AG10803 (cell line): ENCODE measurements at regions not wholly inside any gene's neighbourhood (a gene's known extent, or its start where the extent isn't known, plus 50 kb on each side); places are given as distances from the start of the nearest gene placed in this dataset.

Source experiments
- DNase-seq: peaks from one replicate; pipeline ENCODE4 v3.0.0; 2010; ENCODE audit warnings: low read depth
- H3K4me3 ChIP-seq: 2 replicates; pipeline ENCODE4 v1.5.1; 2011; ENCODE audit warnings: mild to moderate bottlenecking, low read length, control low read depth
- TF ChIP-seq, protein P1 (sequence below): conservative IDR thresholded peaks from 2 replicates; pipeline ENCODE4 v1.5.1; 2011; ENCODE audit warnings: mild to moderate bottlenecking, low read length, control low read depth, inconsistent platforms

DNA sequence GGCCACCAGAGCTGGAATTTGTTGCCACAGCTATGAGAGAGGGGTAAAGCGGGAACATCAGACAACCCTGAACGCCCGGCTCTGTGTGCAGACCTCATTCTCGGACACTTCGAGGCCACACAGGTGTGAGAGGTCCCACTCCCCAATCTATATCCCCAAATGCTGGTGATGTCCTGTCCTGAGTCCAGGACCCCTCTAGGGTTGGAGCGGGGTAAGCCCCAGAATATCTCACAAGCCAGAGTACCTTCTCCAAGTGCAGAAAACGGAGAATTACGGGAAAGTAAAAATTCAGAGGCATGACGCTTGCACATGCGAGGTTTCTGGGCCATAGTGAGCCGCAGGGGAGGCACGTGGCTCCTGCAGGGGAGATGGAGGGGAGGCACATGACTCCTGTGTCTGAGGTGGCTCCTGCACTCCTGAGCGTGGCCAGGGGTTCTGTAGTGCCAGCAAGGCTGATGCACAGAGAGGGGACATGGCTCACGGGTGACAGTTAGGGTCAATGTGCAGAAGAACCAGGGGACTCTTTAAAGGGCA lies 248.0 kb downstream of the RBFOX3 start:
- DNase-seq = no peak
- no peak overlapping the region for H3K4me3 ChIP-seq
- TF ChIP-seq, protein P1, sequence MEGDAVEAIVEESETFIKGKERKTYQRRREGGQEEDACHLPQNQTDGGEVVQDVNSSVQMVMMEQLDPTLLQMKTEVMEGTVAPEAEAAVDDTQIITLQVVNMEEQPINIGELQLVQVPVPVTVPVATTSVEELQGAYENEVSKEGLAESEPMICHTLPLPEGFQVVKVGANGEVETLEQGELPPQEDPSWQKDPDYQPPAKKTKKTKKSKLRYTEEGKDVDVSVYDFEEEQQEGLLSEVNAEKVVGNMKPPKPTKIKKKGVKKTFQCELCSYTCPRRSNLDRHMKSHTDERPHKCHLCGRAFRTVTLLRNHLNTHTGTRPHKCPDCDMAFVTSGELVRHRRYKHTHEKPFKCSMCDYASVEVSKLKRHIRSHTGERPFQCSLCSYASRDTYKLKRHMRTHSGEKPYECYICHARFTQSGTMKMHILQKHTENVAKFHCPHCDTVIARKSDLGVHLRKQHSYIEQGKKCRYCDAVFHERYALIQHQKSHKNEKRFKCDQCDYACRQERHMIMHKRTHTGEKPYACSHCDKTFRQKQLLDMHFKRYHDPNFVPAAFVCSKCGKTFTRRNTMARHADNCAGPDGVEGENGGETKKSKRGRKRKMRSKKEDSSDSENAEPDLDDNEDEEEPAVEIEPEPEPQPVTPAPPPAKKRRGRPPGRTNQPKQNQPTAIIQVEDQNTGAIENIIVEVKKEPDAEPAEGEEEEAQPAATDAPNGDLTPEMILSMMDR = no peak

DNA sequence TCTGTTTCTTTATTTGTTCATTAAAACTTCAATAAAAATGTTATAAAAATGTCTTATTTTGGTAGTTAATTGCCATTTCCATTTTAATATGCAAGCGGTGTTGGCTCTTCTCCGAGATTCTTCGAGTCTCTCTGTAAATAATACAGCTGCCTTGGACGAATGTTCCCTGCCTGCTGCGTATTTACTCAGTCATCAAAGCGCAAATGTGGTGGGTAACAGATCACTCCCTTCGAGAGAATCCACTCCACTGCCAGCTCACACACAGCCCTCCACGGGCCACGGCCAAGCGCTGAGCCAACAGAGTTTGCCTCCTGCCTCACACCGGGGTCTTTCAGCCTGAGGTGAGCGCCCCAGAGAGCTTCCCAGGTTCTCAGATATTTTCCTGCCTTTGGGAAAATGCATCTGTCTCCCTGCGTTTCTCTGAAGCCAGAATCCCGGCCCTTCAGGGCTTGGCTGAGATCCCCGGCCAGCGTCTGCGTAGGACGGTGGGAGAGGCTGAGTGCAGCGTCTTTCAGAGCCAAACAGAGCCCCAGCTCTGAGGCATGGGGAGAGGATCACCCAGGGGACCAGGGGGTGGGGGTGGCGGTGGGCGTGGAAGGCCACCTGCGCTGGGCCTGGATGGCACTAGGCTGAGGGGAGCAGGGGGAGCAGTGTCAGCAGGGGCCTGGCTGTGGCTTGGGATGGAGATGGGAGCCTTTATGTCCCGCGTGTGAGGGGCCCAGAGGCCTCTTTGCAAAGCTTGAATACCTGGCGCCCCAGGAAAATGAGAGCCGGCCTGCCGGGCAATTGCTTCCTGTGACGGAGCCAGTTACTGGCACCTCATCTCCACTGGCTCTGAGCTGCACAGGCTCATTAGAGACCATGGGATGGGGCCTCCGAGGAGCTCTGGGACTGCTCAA lies 248.7 kb downstream of the RBFOX3 start:
- no peak overlapping the region for H3K4me3 ChIP-seq
- TF ChIP-seq, protein P1 = no peak
- no peak for DNase-seq

DNA sequence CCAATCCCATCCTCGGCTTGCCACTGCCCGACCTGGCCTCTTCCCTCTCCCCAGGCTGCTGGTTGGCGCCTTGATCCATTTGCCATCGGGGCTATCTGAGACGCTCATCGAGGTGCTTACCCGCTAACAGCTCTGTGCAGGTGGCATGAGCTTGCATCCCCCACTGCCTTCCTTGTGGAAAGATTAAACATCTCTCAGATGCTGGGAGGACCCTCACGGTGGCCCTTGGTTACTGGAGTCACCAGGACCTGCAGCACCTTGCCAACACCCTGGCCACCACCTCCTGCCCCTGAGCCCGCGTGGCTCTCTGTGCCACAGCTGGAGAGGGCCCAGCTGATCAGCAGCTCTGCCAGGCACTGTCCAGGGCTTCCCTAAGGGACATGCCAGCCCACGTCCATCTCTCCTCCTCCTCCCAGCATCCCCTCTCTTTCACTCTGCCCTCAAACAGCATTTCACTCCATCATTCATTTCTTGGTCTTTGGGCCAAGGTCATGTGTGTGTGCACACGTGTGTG lies 249.6 kb downstream of the RBFOX3 start:
- TF ChIP-seq, protein P1 = no peak
- DNase-seq = no peak
- H3K4me3 ChIP-seq = no peak overlapping the region

DNA sequence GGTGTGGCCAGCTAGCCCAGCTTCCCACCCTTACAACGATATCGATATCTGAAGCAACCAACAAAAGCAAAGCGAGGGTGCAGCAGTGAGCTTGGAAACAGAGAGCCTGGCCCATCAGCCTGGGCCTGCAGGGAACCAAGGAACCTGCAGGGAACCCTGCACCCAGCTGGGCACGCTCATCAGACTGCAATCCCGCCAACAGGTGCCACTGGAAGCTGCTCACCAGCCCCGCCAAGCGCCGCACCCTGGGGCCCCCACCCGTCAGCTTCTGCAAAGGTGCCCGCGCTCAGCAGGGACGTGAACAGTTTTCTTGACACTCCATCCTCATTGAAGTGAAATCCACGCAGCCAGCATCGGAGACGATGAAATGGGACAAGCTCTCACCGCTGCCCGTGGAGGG lies 250.7 kb downstream of the RBFOX3 start:
- TF ChIP-seq, protein P1 = no peak
- H3K4me3 ChIP-seq = no peak overlapping the region
- DNase-seq = no peak

DNA sequence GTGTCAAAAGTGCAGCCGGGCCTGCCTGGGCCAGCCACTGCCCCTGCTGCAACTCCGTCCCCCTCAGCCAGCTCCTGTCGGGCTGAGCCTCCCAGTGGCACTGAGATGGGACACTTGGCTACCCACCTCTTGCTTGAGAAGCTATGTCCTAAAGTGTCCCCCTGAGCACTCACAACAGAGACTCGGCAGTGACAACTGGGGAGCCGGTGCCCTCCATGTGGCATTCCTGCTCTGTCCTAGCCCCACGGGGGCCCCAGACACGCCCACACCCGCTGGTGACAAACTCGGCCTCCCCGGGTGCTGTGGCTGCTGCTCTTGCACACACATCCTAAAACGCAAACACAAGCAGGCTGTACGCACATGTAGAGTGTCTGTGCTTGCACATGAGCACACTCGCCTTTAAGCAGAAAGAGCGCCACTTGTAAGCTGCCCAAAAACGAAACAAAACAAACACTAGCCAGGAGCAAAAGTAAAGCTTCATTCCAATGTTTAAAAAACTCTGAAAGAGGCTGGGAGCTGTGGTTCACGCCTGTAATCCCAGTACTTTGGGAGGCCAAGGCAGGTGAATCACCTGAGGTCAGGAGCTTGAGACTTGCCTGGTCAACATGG lies 253.9 kb downstream of the RBFOX3 start:
- DNase-seq = no peak
- no peak overlapping the region for H3K4me3 ChIP-seq
- TF ChIP-seq, protein P1 = no peak

DNA sequence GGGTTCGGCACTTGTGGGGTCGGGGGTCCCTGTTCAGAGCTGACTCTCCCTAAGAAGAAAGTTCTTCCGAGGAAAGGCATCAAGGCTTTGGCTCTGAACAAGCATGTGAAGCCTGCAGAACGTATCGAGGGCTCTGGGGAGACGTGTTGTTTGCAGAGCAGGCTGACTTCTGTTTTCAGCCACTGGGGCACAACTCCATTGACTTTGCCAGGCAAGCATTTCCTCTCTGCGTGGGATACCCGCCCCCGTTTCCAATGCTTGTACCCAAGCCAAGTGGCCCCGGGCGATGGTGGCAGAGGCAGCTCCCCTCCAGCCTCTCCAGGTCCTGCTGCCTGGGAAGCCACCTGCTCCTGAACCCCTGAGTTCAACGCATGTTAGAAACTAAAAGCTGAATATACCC lies 255.7 kb downstream of the RBFOX3 start:
- no peak overlapping the region for H3K4me3 ChIP-seq
- no peak for DNase-seq
- TF ChIP-seq, protein P1 = no peak
